GM19035 (cell line): ENCODE measurements at regions not wholly inside any gene's neighbourhood (a gene's known extent, or its start where the extent isn't known, plus 50 kb on each side); places are given as distances from the start of the nearest gene placed in this dataset.
"Not testable (repeated sequence)": the region's sequence is repeated elsewhere in the genome, so short reads cannot be mapped to it uniquely, and the experiment has no call there.

ENCODE experiments used
- ATAC-seq: cut with Tn5 transposase; IDR thresholded peaks from one replicate; pipeline ENCODE4 v1.9.1; 2021; ENCODE audit not compliant: unreplicated experiment

- not testable (repeated sequence) for ATAC-seq
Measured at GRCh38 chrX:132302687-132303086, 83.4 kb upstream of the RAP2C start.

DNA sequence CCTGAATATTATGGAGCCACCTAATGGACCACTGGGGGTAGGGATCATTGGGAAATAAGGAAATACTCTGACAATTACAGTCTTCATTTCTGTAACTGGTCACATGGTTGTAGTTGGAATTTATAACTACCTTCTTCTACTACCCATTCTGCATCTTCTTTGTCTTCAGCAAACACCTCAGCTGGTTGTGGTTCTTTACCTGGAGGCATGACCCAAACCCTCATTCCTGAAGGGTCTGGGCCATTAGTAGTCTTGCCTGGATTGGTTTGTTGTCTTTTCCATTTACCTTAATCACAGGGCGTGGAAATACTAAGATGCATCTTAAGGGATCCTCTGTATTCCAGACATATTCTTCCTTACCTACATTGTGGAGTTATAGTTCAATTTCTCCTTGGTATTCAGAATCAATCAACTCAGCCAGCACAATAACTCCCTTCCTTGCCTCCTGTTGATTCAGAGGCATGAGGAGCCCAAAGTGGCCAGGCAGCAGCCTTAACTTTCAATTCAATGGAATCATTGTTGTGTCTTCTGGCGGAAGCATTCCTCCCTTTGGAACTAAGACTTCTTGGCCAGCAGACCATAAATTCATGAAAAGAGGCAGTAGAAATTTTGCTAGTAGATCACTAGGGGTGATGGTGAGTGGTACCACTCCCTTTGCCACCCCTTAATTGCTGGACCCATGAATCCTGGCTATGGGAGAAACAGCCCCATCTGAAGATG is 75.7 kb upstream of the RAP2C start:
- ATAC-seq: no peak

GRCh38 chrX:132294192-132294591 is 74.9 kb upstream of the RAP2C start:
- no peak for ATAC-seq

DNA sequence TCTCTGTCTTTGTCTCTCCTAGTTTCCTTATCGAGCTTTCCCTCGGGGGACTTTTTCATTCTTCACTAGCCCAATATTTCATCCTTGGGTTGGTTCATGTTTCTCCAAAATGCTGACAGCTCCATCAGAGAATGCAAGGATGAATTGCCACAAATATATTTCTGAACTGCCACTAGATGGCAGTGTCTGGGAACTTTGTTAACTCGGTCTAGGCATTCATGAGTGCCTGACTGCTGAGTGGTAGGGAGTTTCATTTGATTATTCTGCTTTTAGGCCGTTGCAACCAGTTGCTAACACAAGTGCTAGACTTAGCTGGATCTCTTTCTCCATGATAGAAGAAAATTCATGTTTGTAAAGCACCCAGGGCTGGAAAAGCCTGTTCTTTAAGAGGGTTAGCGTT is 73.5 kb upstream of the RAP2C start:
- ATAC-seq: peak; percentile 65

GRCh38 chrX:132277953-132278614 is 58.8 kb upstream of the RAP2C start:
- no peak for ATAC-seq

DNA sequence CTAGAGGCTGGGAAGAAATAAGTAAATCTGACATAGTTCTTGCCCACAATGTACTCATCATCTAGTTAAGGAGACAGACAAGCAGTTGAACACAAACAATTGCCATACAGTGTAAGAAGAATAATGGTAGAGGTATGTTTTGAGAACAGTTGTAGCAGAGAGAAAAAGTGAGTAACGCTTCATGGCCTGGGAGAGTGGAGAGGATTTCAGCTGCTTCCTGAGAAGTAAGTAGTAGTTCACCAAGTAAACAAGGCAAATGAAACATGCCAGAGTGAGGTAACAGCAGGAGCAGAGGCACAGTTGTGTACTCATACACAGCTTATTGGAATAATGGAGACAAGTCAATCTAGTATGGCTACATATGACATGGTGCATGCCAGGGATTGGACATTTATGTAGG is 53.6 kb upstream of the RAP2C start:
- ATAC-seq: no peak

DNA sequence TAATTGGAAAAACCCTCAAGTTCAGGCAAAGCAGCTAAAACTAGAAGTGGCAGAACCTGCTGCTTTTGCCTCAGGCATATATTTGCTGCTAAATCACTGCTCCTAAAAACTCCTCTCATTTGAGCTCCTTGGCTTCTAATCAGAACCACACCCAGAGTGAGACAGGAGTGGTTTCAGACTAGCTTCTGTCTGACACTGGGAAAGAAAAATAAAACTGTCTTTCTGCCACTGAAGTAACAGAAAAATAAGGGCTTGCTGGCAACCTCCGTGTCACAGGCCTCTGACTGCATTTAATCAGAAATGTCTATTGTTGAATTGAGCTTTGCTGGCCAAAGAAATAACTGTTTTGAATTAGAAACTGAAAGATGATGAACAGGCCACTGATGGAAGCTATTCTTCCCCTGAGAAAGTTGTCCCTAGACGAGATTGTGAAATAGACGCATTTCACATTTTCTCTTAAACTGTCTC is 52.1 kb upstream of the RAP2C start:
- no peak for ATAC-seq

- no peak for ATAC-seq
Measured at GRCh38 chrX:132270699-132271098, 51.5 kb upstream of the RAP2C start.

DNA sequence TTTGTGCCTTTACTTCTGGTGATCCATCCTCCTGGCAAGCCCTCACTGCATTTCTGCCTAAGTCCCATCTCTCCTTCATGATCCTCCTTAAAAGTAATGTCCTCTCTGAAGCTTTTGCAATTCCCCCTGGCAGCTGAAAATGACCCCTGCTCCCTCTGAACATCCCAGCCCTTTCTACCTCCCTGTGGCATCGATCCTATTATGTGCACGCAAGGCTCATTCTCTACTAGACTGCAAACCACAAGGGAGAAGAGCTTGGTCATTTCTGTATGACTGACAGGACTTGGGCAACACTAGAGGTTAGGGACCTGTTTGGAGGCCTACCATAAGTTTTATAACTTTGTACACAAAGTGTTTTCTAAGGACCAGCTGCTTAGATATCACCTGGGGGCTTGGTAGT is 50.8 kb upstream of the RAP2C start:
- ATAC-seq: no peak
